ENCODE measurements at regions not wholly inside any gene's neighbourhood (a gene's known extent, or its start where the extent isn't known, plus 50 kb on each side); places are given as distances from the start of the nearest gene placed in this dataset.

- POLR2A ChIA-PET: interaction anchor here (0.6 kb wide), 1 partner anchor 119 kb away, joined by 6 read pairs; no protein-coding TSS in a partner anchor
- TF ChIP-seq CTCF (IDR thresholded peaks at IDR 0.05; ENCODE audit: control extremely low read depth, extremely low read depth, low read depth, missing control alignments): no peak
- CTCF ChIA-PET: interaction anchor here (0.8 to 2.5 kb wide), 11 partner anchors 9 to 595 kb away, joined by 3 to 8 read pairs (median 3); no protein-coding TSS in a partner anchor
- no peak for DNase-seq (ENCODE audit: extremely low spot score)
Measured at GRCh38 chr14:65228956-65229747, 126.8 kb upstream of the MAX start.

- ChIA-PET CTCF (interaction anchor here (0.8 to 2.5 kb wide), 8 partner anchors 10 to 595 kb away, joined by 3 to 8 read pairs (median 3); no protein-coding TSS in a partner anchor), POLR2A (no interaction called here)
- no peak for TF ChIP-seq CTCF (IDR thresholded peaks at IDR 0.05; ENCODE audit: control extremely low read depth, extremely low read depth, low read depth, missing control alignments)
- DNase-seq (ENCODE audit: extremely low spot score): peak; percentile 41
Measured at GRCh38 chr14:65229748-65230728, 127.7 kb upstream of the MAX start.

GRCh38 chr14:65231286-65231980 lies 129.1 kb upstream of the MAX start:
- ChIA-PET CTCF (interaction anchor here (1.3 to 1.7 kb wide), 2 partner anchors 67 to 593 kb away, joined by 3 to 4 read pairs; no protein-coding TSS in a partner anchor), POLR2A (no interaction called here)
- DNase-seq (ENCODE audit: extremely low spot score): no peak
- no peak for TF ChIP-seq CTCF (IDR thresholded peaks at IDR 0.05; ENCODE audit: control extremely low read depth, extremely low read depth, low read depth, missing control alignments)

GRCh38 chr14:65234752-65235361 lies 132.5 kb upstream of the MAX start:
- ChIA-PET POLR2A (no interaction called here), CTCF (interaction anchor here (1.7 kb wide), 1 partner anchor 8 kb away, joined by 4 read pairs; no protein-coding TSS in a partner anchor)
- TF ChIP-seq CTCF (IDR thresholded peaks at IDR 0.05; ENCODE audit: control extremely low read depth, extremely low read depth, low read depth, missing control alignments): no peak
- no peak for DNase-seq (ENCODE audit: extremely low spot score)

GRCh38 chr14:65237023-65237814 lies 134.9 kb upstream of the MAX start:
- no peak for DNase-seq (ENCODE audit: extremely low spot score)
- ChIA-PET CTCF (interaction anchor here (1.0 to 1.9 kb wide), 4 partner anchors 11 to 76 kb away, joined by 3 to 5 read pairs (median 3); no protein-coding TSS in a partner anchor), POLR2A (no interaction called here)
- TF ChIP-seq CTCF (IDR thresholded peaks at IDR 0.05; ENCODE audit: control extremely low read depth, extremely low read depth, low read depth, missing control alignments): no peak
